GM21360 (cell line): ENCODE measurements at regions not wholly inside any gene's neighbourhood (a gene's known extent, or its start where the extent isn't known, plus 50 kb on each side); places are given as distances from the start of the nearest gene placed in this dataset.

ENCODE experiments used
- ATAC-seq: cut with Tn5 transposase; IDR thresholded peaks from one replicate; pipeline ENCODE4 v1.9.1; 2021; ENCODE audit warnings: mild to moderate bottlenecking, moderate library complexity; ENCODE audit not compliant: unreplicated experiment

DNA sequence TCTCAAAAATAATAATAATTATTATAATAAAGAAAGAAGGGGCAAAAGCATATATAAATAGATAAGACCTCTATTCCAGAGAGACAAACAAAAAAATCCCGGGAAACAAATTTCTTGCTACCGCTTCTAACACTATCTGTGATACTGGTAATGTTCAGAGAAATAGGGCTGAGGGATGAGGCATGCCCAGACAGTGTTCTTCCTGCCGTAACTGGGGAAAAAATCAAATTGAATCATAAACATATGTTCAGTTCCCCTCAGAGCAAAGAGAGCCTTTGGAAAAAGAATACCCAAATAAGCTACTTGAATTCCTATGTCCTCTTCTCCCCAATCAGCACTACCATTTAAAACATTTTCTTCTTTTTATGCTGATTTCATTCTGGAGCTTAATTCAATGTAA, 688.0 kb downstream of the KCNJ2 start:
- no peak for ATAC-seq

DNA sequence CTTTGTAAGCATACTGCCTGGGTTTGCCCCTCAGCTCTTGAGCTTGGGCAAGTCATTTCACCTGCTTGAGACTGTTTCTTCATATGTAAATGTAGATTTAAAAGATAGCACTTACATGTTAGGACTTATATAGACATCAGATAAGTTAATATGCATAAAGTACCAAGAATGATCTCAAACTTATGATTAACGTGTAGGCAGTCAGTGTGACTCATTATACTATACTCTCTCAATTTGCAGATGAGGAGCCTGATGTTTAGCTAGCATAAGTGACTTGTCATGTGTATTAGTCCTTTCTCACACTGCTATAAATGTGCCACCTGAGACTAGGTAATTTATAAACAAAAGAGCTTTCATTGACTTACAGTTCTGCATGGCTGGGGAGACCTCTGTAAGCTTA, 690.5 kb downstream of the KCNJ2 start:
- ATAC-seq, result no peak

DNA sequence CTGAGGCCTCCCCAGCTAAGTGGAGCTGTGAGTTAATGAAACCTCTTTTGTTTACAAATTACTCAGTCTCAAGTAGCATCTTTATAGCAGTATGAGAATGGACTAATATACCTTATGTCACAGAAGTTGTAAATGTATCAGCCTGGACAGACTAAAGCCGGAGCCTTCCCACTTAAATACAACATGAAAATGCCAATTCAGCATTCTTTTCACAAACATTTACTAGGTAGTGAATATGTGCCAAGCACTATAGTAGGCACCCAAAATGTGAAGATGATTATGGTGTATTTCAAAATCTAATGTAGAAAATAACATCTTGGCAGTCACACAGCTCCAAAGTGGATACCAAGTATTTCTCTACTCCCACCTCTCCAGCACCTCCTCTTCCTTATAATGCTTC, 693.0 kb downstream of the KCNJ2 start:
- no peak for ATAC-seq

DNA sequence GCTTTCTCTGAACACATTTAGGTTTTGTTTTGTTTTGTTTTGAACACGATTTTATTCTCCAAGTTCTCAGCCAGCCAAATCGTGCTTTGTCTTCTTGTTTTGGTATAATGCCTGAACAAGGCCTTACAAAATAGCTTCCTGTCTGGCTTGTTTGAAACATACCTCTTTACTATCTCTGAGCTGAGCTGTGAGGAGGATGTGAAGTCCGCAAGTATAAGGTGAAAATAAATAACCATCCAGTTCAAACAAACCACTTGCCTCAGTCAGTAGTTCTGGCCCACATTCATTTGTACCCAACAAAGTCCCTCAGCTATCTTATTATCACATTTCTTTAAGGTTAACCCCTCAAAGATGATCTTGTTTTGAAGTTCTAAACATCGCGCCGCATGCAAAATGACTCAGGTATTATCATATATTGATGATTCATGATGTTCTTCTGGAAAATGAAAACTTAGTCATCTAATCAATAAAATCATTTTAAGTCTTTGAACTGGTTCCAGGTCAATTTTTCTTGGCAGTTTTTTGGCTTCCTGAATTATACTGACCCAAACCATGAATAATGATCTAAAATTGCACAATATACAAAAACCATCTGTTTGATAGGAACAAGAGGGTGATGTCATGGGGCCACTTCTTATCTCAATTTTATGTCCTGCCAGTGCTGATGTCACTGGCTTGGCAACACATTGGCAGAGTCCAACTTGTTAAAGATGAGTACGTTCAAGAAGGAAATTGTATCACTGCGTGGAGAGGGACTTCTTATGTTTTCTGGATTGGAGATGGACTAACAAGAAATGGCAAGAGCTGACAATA, 694.3 kb downstream of the KCNJ2 start:
- no peak for ATAC-seq

DNA sequence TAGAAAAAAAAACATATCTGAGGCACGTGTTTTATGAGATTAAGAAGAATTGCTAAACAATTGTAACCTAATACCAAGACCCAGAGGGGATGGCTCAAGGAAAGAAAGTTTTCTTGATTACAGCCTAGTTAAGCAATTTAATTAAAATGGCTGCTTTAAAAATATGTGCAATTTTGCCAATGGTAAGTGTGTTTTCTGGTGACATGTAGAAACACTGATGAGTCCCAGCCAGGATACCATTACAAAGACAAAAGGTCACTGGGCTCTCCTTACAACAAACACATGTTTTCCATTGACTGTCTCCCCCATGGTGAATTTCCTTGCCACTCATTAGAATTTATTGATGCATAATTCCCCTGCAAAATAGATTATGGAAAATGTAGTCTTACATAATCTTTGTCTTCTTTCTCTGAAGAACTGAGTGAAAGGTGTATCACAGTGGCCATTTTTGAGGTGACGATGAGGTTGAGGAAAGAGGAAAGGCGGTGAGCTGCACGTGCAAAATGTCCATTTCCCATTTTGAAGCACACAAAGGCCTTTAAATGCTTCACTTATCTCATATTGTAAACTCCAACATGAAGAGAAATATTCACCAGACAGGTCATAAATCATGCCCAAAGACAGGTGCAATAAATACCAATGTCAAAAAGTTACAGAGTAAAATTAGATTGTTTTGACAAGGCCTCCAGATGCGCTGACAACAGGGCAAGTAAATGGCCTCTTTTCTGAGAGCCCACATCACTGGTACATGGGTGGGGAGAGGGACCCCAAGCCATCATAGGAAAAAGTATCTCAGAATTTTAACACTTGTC, 696.9 kb downstream of the KCNJ2 start:
- ATAC-seq, result no peak

DNA sequence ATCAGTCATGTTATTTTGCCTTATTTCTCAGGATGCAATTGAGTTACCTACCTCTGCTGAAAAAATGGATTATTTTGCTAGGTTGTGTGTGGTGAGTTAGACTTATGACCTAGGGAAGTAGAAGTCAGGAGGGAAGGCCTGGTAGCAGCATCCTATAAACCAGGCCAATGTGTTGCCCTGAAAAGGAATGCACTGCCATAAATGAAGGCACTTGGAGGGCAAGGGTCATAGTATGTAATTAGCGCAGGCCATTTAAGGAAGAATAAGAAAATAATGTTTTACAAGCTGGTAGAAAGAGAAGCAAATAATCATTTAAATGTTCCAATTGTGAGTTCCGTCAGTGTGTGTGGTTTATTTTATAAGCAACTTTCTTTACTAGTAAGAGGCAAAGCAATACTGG, 698.8 kb downstream of the KCNJ2 start:
- no peak for ATAC-seq

DNA sequence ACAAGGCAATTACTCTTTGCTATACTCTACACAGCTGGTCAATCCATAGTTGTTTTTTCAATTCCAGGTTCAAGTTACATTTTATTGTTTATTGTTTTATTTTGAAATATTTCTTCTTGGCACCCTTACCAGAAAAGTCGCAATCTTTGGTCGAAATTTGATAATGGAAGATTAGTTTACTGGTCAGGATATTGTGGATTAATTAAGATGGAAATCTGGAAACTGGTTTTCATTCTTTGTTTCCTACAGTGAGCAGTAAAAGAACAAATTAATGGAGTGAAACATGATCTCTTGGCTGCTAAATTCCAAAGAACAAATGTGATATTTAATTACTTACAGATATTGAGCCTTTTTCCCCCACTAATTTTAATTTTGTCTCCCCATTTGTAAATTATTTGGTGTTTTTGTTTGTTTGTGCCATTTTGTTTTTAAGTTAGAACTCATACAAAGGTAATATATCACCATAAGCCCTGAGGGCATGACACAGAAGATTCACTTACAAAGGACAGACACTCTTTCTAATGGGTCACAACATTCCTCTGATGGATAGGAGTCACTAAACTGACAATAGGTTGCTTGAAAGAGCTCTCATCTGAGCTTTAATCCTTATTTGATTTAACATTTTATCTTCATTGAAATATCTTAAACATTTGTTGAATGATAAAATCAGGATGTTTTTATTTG, 700.2 kb downstream of the KCNJ2 start:
- no peak for ATAC-seq

DNA sequence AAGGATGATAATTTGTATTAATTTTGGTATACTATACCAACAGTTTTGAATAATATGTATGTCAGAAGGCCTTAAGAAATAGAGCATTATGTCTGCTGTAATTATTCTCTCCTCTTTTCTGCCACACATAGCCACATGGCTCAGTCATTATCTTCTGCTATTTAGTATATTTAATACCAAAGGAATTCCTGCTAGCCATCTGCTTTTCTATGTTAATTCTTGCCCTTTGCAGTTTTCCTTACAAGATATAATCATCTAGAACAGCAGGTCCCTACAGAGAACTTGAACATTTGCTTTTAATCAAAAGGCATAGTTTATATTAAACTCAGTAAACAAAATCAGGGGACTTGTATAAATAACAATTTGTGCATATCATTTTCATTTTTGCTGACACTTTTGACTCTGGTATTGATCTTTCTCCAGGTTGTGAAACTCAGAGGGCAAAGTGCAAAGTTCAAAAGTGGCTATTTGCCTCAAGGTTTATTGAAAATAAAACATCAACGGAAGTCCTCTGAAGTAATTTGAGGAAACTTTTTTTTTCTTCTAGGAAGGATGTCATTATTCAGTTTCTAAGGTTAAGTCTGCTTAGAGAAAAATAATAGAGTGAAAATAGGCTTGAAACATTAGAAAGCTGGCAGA, 702.0 kb downstream of the KCNJ2 start:
- no peak for ATAC-seq

DNA sequence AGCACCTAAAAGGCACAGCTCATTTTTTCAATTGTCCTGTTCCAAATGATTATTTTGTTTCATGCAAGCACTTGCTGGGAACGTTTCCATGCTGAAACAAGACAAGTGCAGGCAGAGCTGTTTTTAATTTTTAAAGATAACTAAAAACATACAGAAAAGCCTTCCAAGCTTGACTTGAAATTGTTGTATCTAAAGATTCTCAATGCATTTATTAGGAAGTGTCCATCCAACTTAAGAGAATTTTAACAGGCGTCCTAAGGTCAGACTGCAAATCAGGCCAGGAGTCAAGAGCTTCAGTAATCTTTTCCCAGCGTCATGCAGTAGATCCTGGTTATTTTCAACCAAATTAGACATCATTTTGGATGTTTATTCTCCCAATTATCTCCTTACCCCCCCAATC, 702.8 kb downstream of the KCNJ2 start:
- ATAC-seq, result no peak

DNA sequence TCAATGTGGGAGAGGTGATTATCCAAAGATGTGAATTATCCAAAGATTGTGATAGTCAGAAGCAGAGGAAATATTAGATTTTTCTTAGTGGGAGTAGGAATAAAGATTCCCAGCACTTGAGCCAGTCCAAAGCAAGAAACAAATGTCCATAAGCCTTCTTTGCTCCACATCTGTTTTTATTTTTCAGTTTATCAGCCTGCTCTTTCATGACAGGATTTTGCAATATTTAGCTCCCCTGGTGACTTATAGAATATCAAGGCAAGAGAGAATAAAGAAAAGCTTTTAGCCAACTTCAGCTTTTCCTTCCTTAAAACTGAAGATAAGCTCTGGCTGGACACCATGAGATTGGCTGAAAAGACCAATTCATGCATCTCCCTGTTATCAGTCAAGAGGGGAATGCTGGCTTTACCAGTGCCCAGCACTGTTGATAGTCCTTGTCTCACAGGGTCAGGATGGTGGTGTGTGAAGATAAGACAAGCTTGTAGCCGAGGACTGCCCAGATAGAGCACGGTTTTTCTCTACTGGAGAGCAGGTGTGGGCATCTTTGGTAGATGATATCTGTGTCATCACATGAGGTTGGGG, 706.5 kb downstream of the KCNJ2 start:
- no peak for ATAC-seq

DNA sequence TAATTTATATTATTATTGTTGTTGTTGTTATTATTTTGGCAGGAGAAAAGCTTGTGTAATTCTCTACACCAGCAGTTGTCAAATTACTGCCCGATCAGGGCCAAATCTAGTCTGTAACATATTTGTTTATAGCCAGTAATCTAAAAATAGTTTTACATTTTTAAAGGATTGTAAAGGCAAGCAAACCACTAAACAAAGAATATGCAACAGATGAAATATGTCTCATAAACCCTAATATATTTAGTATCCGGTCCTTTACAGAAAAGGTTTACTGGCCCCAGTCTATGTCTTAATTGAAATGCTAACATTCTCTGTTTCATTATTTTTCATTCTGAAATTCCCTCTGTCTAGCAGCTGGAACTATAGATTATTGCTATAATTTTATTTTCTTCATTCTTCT, 709.5 kb downstream of the KCNJ2 start:
- no peak for ATAC-seq

DNA sequence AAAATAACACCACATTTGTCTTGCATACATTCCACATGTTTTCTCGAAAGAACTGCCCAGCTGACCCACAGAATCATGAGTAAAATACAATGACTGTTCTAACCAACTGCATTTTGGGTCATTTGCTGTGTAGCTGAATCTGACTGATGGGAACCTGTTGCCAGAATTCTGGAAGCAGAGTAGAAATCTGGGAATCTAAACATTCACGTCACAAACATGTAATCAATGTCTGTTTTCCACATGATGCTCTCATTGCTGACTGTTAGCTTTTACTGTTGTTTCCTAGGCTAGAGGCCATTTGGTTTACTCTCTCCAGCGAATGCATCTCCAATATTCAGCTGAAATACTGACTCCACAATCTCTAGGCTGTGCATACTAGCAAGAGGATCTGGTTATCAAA, 710.1 kb downstream of the KCNJ2 start:
- no peak for ATAC-seq

DNA sequence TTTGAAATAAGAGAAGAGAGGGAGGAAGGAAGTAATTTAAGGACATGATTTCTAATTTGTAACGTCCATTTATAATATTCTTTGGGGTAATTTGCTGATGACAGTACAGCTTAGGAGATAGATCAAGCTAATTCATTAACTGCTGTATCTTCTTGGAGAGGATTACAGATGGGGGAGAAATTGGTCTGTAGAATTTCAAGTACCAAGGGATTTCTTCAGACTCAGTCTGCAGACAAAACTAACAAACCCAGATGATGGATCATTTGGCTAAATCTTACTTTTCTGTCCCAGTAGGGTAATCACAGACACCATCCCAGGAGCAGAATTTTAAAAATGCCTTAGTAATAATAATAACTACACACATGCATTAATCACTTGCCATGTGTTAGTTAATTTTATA, 711.8 kb downstream of the KCNJ2 start:
- no peak for ATAC-seq

DNA sequence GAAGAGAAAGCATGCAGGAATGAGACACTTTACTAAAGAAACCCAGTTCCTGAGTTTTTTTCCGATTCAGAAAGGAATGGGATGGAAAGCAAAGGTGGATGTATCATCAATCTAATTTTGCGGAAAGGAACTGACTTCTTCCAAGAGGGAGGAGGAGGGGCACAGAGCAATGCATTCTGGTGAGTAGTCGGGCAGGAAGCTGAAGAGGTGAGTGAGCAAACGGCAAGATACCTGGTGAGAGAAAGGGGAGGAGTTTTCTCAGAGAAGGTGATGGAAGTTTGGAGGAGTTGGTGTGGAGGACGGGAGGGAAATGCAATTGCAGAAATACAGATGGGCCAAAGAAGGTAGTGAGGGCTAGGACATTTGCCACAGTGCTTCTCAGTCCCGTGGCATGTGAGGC, 713.2 kb downstream of the KCNJ2 start:
- ATAC-seq, result no peak

DNA sequence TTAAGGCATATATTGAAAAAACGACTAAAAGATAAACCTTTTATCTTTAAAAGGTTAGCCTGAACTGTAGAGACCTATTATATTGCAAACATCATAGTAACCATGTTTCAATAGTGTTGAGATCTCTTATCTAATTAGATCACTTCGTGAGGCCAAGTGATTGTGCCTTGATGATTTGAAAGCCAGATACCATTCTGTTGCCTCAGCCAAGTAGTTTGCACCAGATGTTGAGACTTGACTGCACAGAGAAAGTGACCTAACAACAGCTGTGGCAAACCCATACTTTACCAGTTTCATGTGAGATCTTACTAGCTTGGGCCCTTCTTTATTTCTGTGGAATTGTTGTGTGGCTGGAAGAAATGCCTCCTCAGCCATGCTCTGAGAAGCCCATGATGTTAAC, 717.3 kb downstream of the KCNJ2 start:
- no peak for ATAC-seq

DNA sequence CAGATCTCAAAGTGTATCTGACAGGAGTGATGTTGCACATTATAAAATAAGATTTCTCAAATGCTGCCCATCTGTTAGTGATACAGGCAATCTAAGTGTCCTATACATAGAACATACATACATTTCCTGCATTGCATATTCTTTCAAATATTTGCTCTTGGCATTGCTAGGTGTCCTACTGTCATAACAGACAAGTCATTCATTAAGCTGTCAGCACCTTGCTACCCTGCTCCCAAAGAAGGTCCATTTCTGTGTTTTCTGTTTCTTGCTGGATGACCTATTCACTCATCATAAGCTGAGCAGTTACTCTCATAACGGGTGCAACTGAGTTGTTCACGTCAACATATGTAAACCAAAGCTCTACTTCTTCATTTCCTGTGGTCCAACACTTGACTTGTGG, 719.0 kb downstream of the KCNJ2 start:
- no peak for ATAC-seq

DNA sequence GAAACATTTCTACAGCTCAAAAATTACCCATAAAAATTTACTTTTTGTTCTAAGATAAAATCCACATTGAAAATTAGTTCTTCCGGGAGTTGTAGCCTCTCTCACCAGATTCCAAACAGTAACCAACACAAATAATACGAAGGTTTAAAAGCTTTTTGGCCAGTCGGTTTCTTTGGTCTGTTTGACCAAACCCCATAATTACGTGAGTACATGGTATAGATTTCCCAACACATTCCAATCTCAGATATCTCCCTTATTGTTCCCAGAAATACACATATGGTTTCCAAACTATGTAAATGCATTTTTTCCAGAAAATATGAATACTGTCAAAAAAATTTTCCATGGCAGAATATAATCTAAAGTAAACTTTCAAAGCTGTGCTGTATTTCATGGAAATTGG, 722.0 kb downstream of the KCNJ2 start:
- ATAC-seq, result no peak

DNA sequence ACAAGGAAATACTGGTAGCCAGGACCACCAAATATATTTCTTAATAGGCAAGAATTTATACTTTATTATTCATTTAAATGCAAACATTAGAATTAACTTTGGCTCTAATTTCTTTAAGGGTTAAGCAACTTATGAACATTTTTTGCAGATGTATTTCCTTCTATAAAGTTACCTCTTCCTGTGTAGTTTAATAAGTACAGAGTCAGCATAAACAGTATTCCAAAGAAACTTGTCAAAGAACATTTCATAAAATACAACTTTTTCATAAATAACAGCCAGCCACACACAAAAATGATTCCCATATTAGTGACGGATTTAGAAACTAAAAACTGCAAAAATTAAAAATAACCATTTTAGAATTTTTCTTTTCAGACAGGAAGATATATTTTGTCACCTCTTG, 723.2 kb downstream of the KCNJ2 start:
- no peak for ATAC-seq

DNA sequence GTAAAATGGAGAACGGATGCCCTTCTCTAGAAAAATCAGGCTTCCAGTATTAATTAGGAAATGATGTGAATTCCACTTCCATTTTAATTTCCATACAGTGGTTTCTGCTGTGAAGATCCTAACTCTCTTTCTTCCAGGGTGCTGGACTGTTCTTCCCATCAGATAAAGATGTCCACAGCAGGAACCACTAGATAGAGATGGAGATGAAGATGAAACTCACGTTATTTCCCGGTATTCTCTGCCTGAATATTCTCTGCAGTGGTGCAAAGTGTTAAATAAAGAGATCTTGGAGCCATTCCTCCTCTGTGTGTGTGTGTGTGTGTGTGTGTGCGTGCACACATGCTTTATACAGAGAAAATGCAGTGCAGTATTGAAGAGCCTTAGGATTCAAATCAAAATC, 727.5 kb downstream of the KCNJ2 start:
- ATAC-seq, result no peak

DNA sequence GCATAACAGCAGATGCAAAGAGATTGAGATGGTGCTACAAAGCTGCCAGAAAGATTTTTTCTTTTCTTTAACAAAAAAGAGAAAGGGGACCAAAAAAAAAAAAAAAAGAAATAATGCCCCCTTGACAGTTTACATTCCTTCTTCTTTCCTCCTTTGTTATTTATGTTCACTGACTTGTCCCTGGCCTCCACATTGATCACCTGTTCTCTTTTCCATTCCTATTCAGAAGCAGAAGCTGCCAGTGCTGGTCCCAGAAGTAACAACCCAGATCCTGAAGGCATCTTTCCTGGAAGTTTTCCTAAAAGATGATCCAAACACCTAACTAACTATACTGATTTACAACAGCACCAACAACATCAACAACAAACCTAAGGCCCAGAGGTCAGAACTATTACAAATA, 728.1 kb downstream of the KCNJ2 start:
- no peak for ATAC-seq

DNA sequence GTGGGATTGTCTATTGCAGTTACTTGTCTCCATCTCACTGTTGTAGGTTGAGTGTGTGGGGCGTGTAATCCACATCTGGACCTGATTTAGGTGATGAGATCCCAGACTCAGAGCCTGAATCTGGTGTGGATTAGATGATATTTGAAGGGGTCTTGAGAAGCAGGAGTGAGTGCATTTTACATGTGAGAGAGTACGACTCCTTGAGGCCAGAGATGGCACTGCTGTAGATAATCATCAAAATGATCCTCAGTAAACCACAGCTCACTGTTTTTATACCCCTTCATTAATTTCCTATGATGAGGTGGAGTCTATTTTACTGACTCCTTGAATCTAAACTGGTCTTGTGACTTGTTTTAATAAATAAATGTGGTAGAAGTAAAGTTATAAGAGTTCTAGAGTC, 732.5 kb downstream of the KCNJ2 start:
- no peak for ATAC-seq
